HG03432 (cell line): ENCODE measurements at regions not wholly inside any gene's neighbourhood (a gene's known extent, or its start where the extent isn't known, plus 50 kb on each side); places are given as distances from the start of the nearest gene placed in this dataset.
"Not testable (repeated sequence)": the region's sequence is repeated elsewhere in the genome, so short reads cannot be mapped to it uniquely, and the experiment has no call there.

Experiments
- ATAC-seq: cut with Tn5 transposase; IDR thresholded peaks from one replicate; pipeline ENCODE4 v1.9.1; 2021; ENCODE audit warnings: mild to moderate bottlenecking, moderate library complexity; ENCODE audit not compliant: unreplicated experiment

DNA sequence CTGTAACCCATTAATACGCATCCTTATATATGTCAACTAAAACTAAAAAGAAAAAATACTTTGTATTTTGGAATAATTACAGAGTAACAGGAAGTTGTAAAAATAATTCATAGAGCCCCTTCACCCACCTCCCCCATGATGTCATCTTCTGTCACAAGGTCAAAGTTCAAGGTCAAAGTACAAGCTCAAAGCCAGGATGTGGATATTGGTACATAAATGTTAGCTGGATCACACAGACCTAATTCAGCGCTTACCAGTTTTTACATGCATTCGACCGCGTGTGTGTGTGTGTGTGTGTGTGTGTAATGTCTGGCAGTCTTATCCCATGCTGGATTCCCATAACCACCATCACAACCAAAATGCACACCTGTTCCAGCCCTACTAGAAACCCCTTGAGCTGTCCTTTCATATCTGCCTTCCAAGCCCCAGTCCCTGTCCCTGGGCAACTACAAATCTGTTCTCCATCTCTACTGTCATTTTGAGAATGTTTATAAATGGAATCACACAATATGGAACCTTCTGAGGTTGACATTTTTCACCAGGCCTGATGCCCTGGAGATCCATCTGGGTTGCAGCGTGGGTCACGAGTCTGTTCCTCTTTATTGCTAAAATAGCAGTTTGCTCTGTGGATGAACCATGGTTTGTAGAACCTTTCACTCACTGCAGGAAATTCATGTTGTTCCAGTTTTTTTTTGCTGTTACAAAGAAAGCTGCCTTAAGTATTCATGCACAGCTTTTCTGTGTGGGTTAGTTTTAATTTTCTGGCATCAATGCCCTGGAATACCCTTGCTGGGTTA is 153.6 kb upstream of the PITRM1 start:
- no peak for ATAC-seq

DNA sequence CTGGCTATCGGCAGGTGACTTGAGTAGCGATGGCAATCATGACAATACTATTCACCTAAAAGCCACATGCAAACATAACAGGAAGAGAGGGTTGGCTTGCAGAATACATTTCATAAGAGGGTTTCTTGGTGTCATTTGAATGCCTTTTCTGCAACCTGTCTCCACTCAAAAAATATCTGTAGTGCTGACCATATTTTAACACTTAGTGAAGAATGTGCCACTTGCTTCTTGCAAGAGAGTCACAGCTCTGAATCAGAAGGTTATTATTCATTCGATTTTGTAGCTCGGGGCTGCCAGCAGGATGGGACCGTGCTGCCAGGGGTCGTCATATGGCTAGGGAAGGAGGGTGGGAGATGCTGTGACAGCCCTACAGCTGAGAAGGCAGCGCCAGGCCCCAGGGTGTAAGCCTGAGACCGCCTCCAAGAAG is 152.0 kb upstream of the PITRM1 start:
- ATAC-seq: no peak

DNA sequence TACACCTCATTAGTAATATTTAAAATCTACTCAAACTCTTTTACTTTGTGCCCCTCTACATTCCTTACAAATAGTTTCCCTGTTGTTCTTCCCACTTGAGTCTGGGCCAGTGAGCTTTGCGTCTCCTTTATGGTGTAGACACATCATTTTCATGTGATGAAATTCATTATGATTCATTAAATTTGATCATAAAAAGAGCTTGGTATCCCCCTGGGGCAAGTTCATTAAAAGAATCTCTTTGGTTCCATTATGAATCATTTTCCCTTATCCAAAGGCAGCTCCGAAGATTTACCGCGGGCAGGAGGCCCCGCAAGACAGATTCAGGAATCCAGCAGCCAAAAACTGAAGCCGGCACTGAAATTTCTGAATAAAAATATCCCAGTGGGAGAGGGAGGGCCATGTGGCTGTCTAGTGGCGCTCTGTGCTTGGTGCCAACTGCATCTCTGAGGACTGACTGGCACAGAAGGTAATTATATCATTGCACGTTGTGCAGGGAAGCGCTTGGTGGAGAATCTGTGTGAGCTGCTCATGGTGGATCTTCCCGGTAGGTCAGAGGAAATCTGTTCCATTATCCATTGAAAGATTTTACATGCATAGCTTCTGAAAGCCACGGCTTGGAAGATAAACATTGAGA is 151.4 kb upstream of the PITRM1 start:
- ATAC-seq: no peak

DNA sequence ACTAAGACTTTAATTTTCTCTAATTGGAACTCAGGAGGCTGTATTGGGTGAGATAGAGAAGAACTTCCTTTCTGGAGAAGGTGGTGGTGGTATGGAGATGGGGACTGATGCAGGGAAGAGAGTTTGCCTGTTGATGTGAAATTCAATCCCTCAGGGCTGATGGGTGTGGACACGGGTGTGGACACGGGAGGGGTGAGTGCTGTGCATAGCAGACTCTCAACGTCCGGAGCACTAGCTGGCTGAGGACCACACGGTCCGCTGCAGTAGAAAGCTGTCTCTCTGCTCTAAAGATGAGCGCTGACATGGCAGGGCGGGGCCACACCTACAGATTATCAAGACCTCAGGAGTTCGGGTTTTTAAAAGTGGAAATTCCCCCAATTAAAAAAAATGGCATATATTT is 148.5 kb upstream of the PITRM1 start:
- ATAC-seq: no peak

DNA sequence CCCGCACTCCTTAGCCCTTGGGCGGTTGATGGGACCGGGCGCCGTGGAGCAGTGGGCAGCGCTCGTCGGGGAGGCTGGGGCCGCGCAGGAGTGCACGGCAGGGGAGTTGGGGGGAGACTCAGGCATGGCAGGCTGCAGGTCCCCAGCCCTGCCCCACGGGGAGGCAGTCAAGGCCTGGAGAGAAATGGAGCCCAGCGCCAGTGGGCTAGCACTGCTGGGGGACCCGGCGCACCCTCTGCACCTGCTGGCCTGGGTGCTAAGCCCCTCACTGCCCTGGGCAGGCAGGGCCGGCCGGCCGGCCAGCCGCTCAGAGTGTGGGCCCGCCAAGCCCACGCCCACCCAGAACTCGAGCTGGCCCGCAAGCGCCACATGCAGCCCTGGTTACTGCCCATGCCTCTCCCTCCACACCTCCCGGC is 147.2 kb upstream of the PITRM1 start:
- no peak for ATAC-seq

DNA sequence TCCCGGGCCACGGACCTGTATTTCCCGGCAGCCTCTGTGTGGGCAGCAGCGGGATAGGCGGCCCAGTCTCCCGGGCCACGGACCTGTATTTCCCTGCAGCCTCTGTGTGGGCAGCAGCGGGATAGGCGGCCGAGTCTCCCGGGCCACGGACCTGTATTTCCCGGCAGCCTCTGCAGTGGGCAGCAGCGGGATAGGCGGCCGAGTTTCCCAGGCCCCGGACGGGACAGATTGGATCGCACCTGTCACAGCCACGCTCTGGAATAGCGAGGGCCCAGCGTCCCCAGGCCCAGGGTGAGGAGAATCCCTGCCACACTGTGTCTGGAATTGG is 145.9 kb upstream of the PITRM1 start:
- ATAC-seq: not testable (repeated sequence)

DNA sequence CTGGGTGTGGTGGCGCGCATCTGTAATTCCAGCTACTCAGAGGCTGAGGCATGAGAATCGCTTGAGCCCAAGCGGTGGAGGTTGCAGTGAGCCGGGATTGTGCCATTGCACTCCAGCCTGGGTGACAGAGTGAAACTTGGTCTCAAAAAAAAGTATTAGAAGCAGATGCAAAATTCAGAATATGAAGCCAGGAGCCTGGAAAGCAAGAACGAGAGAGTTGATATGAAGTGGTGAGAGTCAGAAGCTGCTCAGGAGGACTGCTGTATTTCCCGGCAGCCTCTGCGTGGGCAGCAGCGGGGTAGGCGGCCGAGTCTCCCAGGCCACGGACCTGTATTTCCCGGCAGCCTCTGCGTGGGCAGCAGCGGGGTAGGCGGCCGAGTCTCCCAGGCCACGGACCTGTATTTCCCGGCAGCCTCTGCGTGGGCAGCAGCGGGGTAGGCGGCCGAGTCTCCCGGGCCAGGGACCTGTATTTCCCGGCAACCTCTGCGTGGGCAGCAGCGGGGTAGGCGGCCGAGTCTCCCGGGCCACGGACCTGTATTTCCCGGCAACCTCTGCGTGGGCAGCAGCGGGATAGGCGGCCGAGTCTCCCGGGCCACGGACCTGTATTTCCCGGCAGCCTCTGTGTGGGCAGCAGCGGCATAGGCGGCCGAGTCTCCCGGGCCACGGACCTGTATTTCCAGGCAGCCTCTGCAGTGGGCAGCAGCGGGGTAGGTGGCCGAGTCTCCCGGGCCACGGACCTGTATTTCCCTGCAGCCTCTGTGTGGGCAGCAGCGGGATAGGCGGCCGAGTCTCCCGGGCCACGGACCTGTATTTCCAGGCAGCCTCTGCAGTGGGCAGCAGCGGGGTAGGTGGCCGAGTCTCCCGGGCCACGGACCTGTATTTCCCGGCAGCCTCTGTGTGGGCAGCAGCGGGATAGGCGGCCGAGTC is 145.2 kb upstream of the PITRM1 start:
- ATAC-seq: not testable (repeated sequence)

DNA sequence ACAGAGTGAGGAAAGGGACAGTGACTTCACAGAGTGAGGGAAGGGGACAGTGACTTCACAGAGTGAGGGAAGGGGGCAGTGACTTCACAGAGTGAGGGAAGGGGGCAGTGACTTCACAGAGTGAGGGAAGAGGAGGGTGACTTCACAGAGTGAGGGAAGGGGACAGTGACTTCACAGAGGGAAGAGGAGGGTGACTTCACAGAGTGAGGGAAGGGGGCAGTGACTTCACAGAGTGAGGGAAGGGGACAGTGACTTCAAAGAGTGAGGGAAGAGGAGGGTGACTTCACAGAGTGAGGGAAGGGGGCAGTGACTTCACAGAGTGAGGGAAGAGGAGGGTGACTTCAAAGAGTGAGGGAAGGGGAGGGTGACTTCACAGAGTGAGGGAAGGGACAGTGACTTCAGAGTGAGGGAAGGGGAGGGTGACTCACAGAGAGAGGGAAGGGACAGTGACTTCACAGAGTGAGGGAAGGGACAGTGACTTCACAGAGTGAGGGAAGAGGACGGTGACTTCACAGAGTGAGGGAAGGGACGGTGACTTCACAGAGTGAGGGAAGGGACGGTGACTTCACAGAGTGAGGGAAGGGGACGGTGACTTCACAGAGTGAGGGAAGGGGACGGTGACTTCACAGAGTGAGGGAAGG is 142.0 kb upstream of the PITRM1 start:
- not testable (repeated sequence) for ATAC-seq

DNA sequence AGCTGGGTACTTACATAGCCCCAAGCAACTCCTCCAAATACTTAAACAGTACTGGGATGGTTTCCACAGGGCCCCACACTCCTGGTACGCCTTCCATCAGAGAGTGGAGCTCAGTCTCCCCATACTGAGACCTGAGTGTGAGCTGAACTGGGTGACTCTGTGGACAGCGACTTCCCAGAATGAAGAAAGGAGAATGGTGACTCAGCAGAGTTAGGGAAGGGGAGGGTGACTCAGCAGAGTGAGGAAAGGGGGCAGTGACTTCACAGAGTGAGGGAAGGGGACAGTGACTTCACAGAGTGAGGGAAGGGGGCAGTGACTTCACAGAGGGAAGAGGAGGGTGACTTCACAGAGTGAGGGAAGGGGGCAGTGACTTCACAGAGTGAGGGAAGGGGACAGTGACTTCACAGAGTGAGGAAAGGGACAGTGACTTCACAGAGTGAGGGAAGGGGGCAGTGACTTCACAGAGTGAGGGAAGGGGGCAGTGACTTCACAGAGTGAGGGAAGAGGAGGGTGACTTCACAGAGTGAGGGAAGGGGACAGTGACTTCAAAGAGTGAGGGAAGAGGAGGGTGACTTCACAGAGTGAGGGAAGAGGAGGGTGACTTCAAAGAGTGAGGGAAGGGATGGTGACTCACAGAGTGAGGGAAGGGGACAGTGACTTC is 141.3 kb upstream of the PITRM1 start:
- not testable (repeated sequence) for ATAC-seq

DNA sequence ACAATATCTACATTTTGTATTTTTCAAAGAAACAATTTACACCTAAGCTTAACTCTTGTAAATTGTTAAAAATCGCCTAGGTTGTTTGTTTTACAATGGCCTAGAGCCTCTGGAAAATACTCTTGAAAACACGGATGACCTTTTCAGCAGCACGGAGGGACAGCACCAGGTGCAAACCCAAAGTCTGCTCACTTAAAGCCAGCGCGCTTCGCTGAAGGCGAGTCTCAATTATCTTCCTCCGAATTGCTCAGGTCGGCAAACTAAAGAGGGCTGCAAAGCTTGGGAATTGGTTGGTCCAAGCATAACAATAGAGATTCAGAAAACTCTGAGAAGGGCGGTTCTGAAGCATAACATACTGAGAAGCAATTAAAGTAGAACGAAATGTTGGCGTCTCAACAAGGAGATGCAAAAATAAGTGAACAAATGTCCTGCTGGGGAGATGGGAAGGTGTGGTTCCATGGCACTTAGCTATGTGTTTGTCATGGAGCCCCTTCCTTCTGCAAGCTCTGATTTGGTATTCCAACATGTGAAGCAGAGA is 139.9 kb upstream of the PITRM1 start:
- no peak for ATAC-seq

DNA sequence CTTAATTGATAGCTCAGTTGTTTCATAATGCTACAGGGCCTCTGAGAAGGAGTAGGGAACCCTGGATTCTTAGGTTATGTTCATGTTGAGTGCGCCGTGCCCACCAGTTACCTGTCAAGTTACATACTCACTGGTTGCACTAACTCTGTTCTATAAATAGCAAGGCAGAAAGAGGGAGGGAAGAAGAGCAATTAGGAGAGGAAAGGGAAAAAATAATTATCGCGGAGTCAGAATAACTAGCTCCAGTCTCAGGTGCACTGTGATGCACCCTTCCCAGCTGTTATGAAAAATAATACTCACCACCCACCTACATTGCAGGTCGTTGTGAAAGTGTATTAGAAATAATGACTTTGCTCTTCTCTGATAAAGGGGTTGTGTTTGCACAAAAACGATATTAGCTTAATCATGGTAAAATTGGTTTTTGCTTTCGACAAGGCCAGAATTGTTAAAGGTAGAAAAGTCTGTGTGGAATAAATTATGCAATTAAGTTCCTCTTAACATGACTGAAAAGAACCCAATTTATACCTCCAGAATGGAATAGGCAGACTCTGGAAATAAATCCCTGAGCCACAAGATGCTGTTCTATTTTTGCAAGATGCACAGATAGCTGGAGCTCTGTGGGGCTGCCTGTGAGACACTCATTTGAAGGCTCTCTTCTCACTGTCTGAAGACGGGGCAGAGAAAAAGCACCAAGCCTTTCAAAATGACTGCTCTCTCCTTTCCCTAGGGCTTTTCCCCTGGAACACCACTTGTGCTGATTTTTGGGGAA is 137.6 kb upstream of the PITRM1 start:
- no peak for ATAC-seq

DNA sequence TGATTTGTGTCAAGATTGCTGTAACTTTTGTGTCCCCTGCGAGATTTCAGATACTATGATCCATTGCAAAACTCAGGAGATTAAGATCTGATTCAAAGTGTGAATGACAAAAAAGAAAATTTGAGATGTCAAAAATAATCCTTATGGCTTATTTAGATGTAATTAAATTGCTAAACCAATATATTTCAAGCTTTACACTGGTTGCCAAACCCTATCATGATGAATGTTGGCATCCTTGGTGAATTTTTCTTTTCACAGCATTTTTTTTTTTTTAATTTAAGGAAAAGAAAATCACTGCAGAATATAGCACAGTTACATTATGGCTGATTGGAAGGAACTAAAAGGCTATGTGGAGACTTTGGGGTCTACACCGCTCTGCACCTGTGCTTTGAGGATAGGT is 133.5 kb upstream of the PITRM1 start:
- no peak for ATAC-seq

DNA sequence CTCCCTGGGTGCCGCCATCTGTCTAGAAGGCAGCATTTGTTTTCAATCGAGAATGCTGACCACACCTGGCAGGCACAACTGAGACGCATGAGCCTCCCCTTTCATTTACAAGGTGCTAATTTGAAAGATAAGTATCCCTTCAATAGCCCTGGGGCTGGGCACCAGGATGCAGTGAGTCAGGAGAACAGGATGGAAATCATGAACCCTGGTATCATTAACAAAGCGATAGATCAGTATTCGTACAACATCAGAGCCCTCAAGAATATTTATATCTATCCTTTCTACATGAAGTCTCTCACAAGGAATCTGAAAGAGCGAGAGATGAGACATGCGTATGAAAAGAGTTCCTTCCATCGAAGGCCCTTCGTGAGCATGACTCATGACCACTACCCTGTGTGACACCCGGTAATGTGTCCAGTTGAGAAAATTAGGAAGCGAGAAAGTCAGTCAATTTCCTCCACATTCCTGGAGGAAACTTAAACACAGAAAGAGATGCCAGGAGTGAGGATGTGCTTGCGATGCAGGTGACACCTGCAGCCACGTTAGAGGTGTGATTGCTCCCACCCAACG is 123.1 kb upstream of the PITRM1 start:
- ATAC-seq: no peak

DNA sequence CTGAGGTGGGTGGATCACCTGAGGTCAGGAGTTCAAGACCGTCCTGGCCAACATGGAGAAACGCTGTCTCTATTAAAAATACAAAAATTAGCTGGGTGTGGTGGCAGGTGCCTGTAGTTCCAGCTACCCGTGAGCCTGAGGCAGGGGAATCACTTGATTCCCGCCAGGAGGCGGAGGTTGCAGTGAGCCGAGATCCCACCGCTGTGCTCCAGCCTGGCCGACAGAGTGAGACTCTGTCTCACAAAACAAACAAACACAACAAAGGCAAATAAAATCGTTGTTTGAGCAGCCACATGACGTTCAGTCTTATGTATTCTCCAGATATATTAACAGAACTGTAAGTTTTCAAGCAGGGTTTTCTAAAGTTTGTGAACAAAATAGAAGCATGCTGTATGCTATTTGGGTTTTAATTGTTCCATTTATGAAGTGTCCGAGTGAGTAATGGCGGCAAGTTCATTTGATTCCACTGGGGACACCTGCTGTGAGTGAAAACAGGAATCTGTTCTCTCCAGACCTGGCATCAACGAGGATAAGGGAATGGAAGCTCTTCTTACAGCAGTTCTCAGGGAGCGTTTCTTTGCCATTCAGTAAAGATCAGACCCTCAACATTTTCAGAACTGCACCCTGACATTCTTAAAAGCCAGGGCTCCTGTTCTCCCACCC is 122.5 kb upstream of the PITRM1 start:
- no peak for ATAC-seq

DNA sequence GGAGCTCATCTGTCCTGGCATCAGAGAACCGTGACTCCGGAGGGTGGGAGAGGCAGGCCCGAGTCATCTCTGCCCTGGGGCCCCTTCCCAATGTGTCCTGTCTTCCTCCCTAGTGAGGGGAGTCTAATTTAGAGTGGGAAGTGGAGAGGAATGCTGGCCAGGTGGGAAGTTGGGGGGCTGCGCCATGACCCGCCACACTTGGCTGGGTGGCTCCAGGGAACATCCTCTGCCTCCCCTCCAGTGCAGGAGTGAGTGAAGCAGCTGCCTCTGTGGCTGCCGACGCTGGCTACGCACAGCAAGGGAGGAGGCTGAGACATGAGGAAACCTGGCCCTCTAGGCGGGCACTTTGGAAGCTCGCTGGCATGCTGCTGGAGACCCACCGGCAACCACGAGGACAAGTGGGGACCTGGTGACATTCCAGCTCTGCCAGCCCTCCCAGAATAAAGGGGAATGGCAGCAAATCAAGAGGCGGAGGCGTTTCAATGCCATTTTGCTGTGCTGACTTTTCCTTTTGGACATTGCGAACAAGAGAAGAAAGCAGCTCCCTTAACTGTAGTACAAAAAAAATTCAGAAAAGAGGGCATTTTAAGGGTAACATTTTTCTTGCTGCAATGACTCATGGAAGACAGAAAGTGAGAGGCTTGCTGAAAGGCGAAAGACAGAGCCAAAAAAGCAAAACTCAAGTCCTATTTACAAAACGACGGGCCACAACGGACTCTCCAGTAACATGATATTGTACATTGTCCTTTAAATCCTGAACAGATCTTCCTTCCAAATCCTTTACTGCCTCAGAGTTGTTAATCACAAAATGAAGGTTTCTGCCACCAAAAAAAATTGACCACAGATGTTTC is 121.2 kb upstream of the PITRM1 start:
- no peak for ATAC-seq

DNA sequence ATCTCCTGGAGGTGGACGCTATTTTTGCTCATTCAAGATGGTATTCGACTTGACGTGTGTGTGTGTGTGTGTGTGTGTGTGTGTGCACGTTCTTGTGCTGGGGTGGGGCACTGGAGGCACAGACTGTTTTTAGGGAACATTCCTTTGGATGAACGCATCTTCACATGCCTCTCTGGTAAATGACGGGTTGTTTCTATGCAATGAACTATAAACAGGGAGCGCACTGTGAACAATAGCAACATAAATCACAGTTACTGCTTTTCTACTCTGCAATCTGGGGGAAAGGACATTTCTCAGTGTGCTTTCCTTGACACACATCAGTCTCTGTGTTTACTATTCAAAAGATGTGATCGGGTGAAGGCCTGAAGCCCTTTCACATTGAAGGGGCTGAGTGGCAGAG is 120.1 kb upstream of the PITRM1 start:
- no peak for ATAC-seq

DNA sequence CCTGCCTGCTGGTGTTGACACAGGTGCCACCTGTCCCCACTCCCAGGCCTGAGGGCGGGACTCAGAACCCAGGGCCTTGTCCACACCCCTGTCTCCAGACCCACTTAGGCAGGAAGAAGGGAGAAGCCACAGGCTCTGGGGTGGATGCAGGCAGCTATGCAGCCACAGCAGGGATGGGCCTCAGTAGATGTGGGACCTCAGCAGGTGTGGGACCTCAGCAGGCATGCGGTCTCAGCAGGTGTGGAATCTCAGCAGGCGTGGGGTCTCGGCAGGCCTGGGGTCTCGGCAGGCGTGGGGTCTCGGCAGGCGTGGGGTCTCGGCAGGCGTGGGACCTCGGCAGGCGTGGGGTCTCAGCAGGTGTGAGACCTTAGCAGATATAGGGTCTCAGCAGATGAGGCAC is 118.0 kb upstream of the PITRM1 start:
- ATAC-seq: no peak
